Suprapubic skin (tissue), 4 donors: ENCODE measurements at regions not wholly inside any gene's neighbourhood (a gene's known extent, or its start where the extent isn't known, plus 50 kb on each side); places are given as distances from the start of the nearest gene placed in this dataset.

ENCODE experiments used
- DNase-seq, 2 donors: peaks; one replicate each; pipeline ENCODE4 v3.0.0-alpha.2; 2019; ENCODE audit warnings: low spot score in 2 of 2
- H3K27ac ChIP-seq: fragments of 200-600 bp; sonication (generic); one replicate; pipeline ENCODE4 v1.5.1; 2019
- H3K27me3 ChIP-seq: fragments of 200-600 bp; sonication (generic); one replicate; pipeline ENCODE4 v1.5.1; 2019
- H3K36me3 ChIP-seq: fragments of 200-600 bp; sonication (generic); one replicate; pipeline ENCODE4 v1.5.1; 2019
- H3K4me1 ChIP-seq: fragments of 200-600 bp; sonication (generic); one replicate; pipeline ENCODE4 v1.5.1; 2019
- H3K4me3 ChIP-seq: fragments of 200-600 bp; sonication (generic); one replicate; pipeline ENCODE4 v1.5.1; 2019; ENCODE audit warnings: mild to moderate bottlenecking
- H3K9me3 ChIP-seq: fragments of 200-600 bp; sonication (generic); one replicate; pipeline ENCODE4 v1.5.1; 2019
- EP300 ChIP-seq: sonication (generic); formaldehyde crosslinking; IDR thresholded peaks from one replicate; pipeline ENCODE4 v1.6.1; 2017; ENCODE audit warnings: antibody characterized with exemption
- POLR2A ChIP-seq, 2 donors: fragments of 450-650 bp; IDR thresholded peaks; one replicate each; pipeline ENCODE4 v1.6.1; 2017; ENCODE audit warnings: antibody characterized with exemption in 2 of 2, mild to moderate bottlenecking in 2 of 2, moderate library complexity in 2 of 2
- POLR2AphosphoS5 ChIP-seq, 3 donors: sonication (generic); formaldehyde crosslinking; IDR thresholded peaks; one replicate each; pipeline ENCODE4 v1.6.1; 2017; ENCODE audit warnings: antibody characterized with exemption in 3 of 3
- WGBS: methylation state at CpG from one replicate; pipeline ENCODE4 v1.1.5; 2018; 5-methylcytosine and 5-hydroxymethylcytosine counted together
- TF ChIP-seq, protein P1 (sequence below), 2 donors: fragments of 200-600 bp in 1 of 2; fragments of 450-650 bp in 1 of 2; sonication (generic) in 1 of 2; IDR thresholded peaks; one replicate each; pipeline ENCODE4 v1.5.1; 2016 to 2019; ENCODE audit warnings: antibody characterized with exemption in 2 of 2, mild to moderate bottlenecking in 1 of 2, moderate library complexity in 1 of 2

DNA sequence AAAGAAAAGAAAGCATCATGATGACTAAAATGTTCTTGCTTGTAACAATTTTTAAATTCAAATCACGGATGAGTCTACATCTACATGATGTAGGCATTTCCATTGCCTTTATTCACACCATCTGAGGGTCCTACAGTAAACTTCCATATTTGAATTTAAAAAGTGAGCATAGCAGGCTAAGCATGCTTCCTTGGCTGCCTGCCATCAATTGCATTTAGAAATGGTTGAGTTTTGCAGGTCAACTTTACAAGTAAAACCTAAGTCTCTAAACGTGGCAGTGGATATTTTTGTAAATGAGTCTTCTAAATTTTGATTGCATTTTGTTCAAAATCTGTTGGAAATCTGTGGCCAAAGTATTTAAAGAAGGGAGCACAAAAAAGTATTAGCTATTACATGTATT, 136.5 kb upstream of the PTCH1 start:
- no peaks in the 10 kb centered on the region for H3K9me3 ChIP-seq
- H3K27ac ChIP-seq = no peak overlapping the region
- no peak for TF ChIP-seq POLR2A (IDR thresholded peaks at IDR 0.05)
- DNase-seq = no peak
- no peak overlapping the region for H3K4me3 ChIP-seq
- WGBS = 62% methylated on average over 2 of the region's 2 CpGs
- H3K4me1 ChIP-seq = no peaks in the 10 kb centered on the region
- H3K36me3 ChIP-seq = no peaks in the 10 kb centered on the region
- H3K27me3 ChIP-seq = no peaks in the 10 kb centered on the region

DNA sequence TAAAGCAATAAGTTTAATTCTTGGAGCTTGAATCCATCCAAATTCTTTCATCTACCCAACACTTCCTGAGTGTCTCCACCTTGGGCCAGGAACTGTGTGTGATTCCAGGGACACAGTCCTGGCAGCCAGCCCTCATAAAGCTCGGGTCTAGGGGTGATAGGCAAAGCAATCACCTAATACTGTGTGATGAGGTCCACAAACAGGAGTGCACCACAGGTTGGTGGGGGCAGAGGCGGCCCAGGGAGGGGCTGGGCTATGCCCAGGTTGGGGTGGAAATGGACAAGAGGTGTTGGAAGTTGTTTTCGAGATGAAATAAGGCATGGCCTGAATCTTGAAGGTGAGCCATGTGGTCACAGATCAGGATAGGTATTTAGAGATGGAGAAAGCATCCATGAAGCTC, 133.9 kb upstream of the PTCH1 start:
- TF ChIP-seq POLR2A (IDR thresholded peaks at IDR 0.05) (no peak), POLR2AphosphoS5 (IDR thresholded peaks at IDR 0.05) (no peak)
- DNase-seq = no peak
- Histone ChIP-seq H3K36me3 (no peaks in the 10 kb centered on the region), H3K9me3 (no peaks in the 10 kb centered on the region), H3K27ac (no peak overlapping the region), H3K4me1 (no peaks in the 10 kb centered on the region), H3K4me3 (no peak overlapping the region), H3K27me3 (no peaks in the 10 kb centered on the region)
- WGBS = 75% methylated on average over 3 of the region's 3 CpGs

DNA sequence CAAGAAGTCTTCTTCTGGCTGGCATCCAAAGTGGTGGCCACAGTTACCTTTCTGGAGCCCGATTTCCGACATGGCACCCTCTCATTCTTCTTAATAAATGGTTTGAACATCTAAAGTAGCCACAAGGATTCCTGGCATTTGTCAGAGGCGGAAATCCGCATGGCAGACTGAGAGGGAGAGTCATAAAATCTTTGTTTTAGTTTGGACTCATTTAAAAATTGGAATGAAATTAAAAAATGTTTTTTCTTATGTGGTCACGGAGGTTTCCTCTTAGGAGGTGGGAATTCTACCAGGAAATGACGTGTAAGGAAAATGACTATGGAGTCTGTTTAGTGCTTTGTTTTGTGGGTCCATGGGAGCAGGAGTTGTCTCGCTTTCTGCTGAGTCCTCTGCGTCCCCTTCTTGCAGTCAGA, 133.0 kb upstream of the PTCH1 start:
- H3K36me3 ChIP-seq = no peaks in the 10 kb centered on the region
- WGBS = 57% methylated on average over 8 of the region's 8 CpGs
- no peak for TF ChIP-seq POLR2A (IDR thresholded peaks at IDR 0.05)
- TF ChIP-seq, protein P1, sequence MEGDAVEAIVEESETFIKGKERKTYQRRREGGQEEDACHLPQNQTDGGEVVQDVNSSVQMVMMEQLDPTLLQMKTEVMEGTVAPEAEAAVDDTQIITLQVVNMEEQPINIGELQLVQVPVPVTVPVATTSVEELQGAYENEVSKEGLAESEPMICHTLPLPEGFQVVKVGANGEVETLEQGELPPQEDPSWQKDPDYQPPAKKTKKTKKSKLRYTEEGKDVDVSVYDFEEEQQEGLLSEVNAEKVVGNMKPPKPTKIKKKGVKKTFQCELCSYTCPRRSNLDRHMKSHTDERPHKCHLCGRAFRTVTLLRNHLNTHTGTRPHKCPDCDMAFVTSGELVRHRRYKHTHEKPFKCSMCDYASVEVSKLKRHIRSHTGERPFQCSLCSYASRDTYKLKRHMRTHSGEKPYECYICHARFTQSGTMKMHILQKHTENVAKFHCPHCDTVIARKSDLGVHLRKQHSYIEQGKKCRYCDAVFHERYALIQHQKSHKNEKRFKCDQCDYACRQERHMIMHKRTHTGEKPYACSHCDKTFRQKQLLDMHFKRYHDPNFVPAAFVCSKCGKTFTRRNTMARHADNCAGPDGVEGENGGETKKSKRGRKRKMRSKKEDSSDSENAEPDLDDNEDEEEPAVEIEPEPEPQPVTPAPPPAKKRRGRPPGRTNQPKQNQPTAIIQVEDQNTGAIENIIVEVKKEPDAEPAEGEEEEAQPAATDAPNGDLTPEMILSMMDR (IDR thresholded peaks at IDR 0.05) = no peak
- TF ChIP-seq POLR2AphosphoS5 (IDR thresholded peaks at IDR 0.05) = no peak
- TF ChIP-seq EP300 = no peak
- no peaks in the 10 kb centered on the region for H3K4me1 ChIP-seq
- peak overlapping the region; percentile 13 for H3K4me3 ChIP-seq
- no peak overlapping the region for H3K27ac ChIP-seq
- DNase-seq = no peak
- no peaks in the 10 kb centered on the region for H3K9me3 ChIP-seq
- H3K27me3 ChIP-seq = no peaks in the 10 kb centered on the region

GRCh38 chr9:95648225-95648624, 131.5 kb upstream of the PTCH1 start:
- no peak for TF ChIP-seq POLR2A (IDR thresholded peaks at IDR 0.05)
- TF ChIP-seq, protein P1 (IDR thresholded peaks at IDR 0.05) = no peak
- TF ChIP-seq POLR2AphosphoS5 (IDR thresholded peaks at IDR 0.05) = no peak
- no peak for TF ChIP-seq EP300
- Histone ChIP-seq H3K27ac (no peak overlapping the region), H3K9me3 (no peaks in the 10 kb centered on the region), H3K36me3 (no peaks in the 10 kb centered on the region), H3K4me1 (no peaks in the 10 kb centered on the region), H3K27me3 (no peaks in the 10 kb centered on the region), H3K4me3 (no peak overlapping the region)
- WGBS = 94% methylated on average over 5 of the region's 5 CpGs
- no peak for DNase-seq

DNA sequence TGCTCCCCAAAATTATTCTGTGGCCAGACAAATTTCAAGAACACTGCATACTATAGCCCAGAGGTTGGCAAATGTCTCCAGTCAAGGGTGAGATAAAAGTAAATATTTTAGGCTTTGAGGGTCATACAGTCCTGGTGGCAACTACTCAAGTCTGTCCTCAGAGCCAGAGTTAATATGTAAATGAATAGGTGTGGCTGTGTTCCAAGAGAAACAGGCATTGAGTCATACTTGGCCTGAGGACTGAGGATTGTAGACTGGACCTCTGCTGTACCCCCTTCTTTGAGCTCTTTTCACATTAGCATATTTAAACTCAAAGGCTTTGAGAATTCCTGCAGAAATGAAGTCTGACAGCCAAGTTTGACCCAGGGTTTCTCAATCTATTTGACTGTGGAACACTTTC, 129.2 kb upstream of the PTCH1 start:
- DNase-seq = no peak
- no peaks in the 10 kb centered on the region for H3K36me3 ChIP-seq
- no peaks in the 10 kb centered on the region for H3K27me3 ChIP-seq
- H3K4me1 ChIP-seq = no peaks in the 10 kb centered on the region
- no peak overlapping the region for H3K4me3 ChIP-seq
- no peaks in the 10 kb centered on the region for H3K9me3 ChIP-seq
- H3K27ac ChIP-seq = no peak overlapping the region
- TF ChIP-seq EP300 (no peak), POLR2A (IDR thresholded peaks at IDR 0.05) (no peak), POLR2AphosphoS5 (IDR thresholded peaks at IDR 0.05) (no peak)
- TF ChIP-seq, protein P1 (IDR thresholded peaks at IDR 0.05) = no peak

GRCh38 chr9:95645579-95645978, 128.8 kb upstream of the PTCH1 start:
- H3K36me3 ChIP-seq = no peaks in the 10 kb centered on the region
- H3K4me1 ChIP-seq = no peaks in the 10 kb centered on the region
- H3K4me3 ChIP-seq = no peak overlapping the region
- no peaks in the 10 kb centered on the region for H3K9me3 ChIP-seq
- no peak for TF ChIP-seq POLR2AphosphoS5 (IDR thresholded peaks at IDR 0.05)
- H3K27ac ChIP-seq = no peak overlapping the region
- no peaks in the 10 kb centered on the region for H3K27me3 ChIP-seq
- no peak for DNase-seq
- WGBS = 93% methylated on average over 2 of the region's 2 CpGs

GRCh38 chr9:95644377-95644776, 127.6 kb upstream of the PTCH1 start:
- TF ChIP-seq POLR2AphosphoS5 (IDR thresholded peaks at IDR 0.05) = no peak
- 61% methylated on average over 2 of the region's 2 CpGs for whole genome bisulfite sequencing
- no peaks in the 10 kb centered on the region for H3K27me3 ChIP-seq
- H3K27ac ChIP-seq = no peak overlapping the region
- H3K36me3 ChIP-seq = no peaks in the 10 kb centered on the region
- no peak overlapping the region for H3K4me3 ChIP-seq
- H3K4me1 ChIP-seq = no peaks in the 10 kb centered on the region
- H3K9me3 ChIP-seq = no peaks in the 10 kb centered on the region
- DNase-seq = no peak
